Left renal pelvis (tissue), 4 donors: ENCODE measurements at regions not wholly inside any gene's neighbourhood (a gene's known extent, or its start where the extent isn't known, plus 50 kb on each side); places are given as distances from the start of the nearest gene placed in this dataset.

ENCODE experiments used
- DNase-seq, 4 donors: peaks; one replicate each; pipeline ENCODE4 v3.0.0-alpha.2; 2013; ENCODE audit warnings: low read depth in 4 of 4, low spot score in 3 of 4

GRCh38 chr16:73389085-73389484 lies 341.2 kb upstream of the ZFHX3 start:
- no peak for DNase-seq

- no peak for DNase-seq
Observed at GRCh38 chr16:73387979-73388378, 340.1 kb upstream of the ZFHX3 start.

GRCh38 chr16:73385696-73386095 lies 337.8 kb upstream of the ZFHX3 start:
- no peak for DNase-seq

- no peak for DNase-seq
Observed at GRCh38 chr16:73384506-73385089, 336.7 kb upstream of the ZFHX3 start.

- DNase-seq, result no peak
Observed at GRCh38 chr16:73383988-73384365, 336.0 kb upstream of the ZFHX3 start.

- DNase-seq, result no peak
Observed at GRCh38 chr16:73383195-73383987, 335.5 kb upstream of the ZFHX3 start.

GRCh38 chr16:73378471-73378870 lies 330.5 kb upstream of the ZFHX3 start:
- DNase-seq, result no peak

GRCh38 chr16:73371584-73372319 lies 323.8 kb upstream of the ZFHX3 start:
- no peak for DNase-seq

GRCh38 chr16:73369851-73370250 lies 321.9 kb upstream of the ZFHX3 start:
- DNase-seq, result no peak

GRCh38 chr16:73368715-73369114 lies 320.8 kb upstream of the ZFHX3 start:
- no peak for DNase-seq

- no peak for DNase-seq
Observed at GRCh38 chr16:73365016-73365551, 317.2 kb upstream of the ZFHX3 start.

- no peak for DNase-seq
Observed at GRCh38 chr16:73364413-73364812, 316.5 kb upstream of the ZFHX3 start.

GRCh38 chr16:73361061-73361460 lies 313.1 kb upstream of the ZFHX3 start:
- no peak for DNase-seq

- no peak for DNase-seq
Observed at GRCh38 chr16:73356401-73357079, 308.6 kb upstream of the ZFHX3 start.

GRCh38 chr16:73355981-73356380 lies 308.1 kb upstream of the ZFHX3 start:
- DNase-seq, result no peak

GRCh38 chr16:73354434-73354833 lies 306.5 kb upstream of the ZFHX3 start:
- DNase-seq, result no peak

GRCh38 chr16:73350707-73351452 lies 303.0 kb upstream of the ZFHX3 start:
- DNase-seq, result no peak

GRCh38 chr16:73347500-73348375 lies 299.8 kb upstream of the ZFHX3 start:
- DNase-seq, result no peak

- DNase-seq, result no peak
Observed at GRCh38 chr16:73339821-73340220, 291.9 kb upstream of the ZFHX3 start.
